ENCODE measurements at regions not wholly inside any gene's neighbourhood (a gene's known extent, or its start where the extent isn't known, plus 50 kb on each side); places are given as distances from the start of the nearest gene placed in this dataset.

DNA sequence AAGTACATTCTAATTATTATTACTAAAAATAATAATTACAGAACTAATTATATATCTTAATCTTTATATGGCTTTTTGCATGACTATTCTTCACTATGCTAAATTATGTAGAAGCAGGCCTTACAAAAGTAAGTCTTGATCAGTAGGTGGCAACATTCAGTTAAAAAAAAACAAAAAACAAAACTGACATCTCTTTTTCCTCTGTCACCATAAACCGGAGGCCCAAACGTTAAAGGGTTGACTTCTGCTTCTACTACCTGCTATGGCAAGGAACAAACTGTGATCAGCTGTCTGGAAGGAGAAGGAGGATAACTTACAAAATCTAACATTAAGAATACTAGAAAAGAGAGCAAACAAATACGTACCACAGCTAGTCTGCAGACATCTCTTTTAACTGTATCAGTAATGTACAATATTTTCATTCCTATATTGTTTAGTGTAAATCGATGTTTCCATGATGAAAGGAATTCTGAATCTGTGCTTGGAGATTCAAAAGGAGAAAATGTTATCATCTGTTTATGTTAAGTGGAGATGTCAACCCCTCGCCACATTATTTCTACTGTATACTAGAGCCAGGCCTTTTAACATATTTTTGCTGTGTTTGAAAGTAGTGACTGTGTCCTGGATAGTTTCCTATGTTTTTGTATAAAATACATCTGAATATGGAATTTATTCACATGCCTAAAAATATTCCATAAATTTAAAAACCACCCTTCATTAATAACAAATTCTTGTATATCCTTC is 1525.4 kb downstream of the SLITRK1 start:
- intact Hi-C loops (cut with DNase I, micrococcal nuclease) = no loop called here
- H3K36me3 ChIP-seq (ENCODE audit: low read depth) = no peaks in the 10 kb centered on the region
- TF ChIP-seq, protein P1, sequence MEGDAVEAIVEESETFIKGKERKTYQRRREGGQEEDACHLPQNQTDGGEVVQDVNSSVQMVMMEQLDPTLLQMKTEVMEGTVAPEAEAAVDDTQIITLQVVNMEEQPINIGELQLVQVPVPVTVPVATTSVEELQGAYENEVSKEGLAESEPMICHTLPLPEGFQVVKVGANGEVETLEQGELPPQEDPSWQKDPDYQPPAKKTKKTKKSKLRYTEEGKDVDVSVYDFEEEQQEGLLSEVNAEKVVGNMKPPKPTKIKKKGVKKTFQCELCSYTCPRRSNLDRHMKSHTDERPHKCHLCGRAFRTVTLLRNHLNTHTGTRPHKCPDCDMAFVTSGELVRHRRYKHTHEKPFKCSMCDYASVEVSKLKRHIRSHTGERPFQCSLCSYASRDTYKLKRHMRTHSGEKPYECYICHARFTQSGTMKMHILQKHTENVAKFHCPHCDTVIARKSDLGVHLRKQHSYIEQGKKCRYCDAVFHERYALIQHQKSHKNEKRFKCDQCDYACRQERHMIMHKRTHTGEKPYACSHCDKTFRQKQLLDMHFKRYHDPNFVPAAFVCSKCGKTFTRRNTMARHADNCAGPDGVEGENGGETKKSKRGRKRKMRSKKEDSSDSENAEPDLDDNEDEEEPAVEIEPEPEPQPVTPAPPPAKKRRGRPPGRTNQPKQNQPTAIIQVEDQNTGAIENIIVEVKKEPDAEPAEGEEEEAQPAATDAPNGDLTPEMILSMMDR (IDR thresholded peaks at IDR 0.05) = no peak
- DNase-seq (no peak), ATAC-seq (no peak)
- no peak overlapping the region for H3K4me3 ChIP-seq
- H3K9me3 ChIP-seq = peaks cover 27% of the 10 kb centered on the region
- no peaks in the 10 kb centered on the region for H3K4me1 ChIP-seq (ENCODE audit: low read depth)

DNA sequence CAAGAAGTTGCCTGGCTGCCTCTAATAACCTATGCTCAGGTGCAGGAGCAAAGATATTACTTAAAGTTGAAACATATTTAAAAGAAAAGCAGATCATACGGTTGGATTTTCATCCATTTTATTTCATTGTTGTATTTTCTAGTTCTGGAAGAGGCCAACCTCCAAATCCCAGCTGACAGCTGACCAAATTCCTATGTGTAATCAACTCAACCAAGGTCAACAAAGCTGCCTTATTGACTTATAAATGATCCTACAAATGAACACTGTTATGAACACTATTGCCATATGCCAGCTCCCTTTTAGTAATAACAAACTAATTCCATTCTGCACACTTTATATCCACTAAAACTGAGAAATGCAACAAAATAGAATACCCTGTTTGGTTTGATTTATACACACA is 1537.4 kb downstream of the SLITRK1 start:
- Histone ChIP-seq H3K36me3 (ENCODE audit: low read depth) (no peaks in the 10 kb centered on the region), H3K9me3 (peaks cover 13% of the 10 kb centered on the region), H3K4me1 (ENCODE audit: low read depth) (no peaks in the 10 kb centered on the region), H3K4me3 (no peak overlapping the region)
- TF ChIP-seq, protein P1 (IDR thresholded peaks at IDR 0.05) = no peak
- no peak for DNase-seq
- intact Hi-C loops (cut with DNase I, micrococcal nuclease) = no loop called here
- no peak for ATAC-seq

DNA sequence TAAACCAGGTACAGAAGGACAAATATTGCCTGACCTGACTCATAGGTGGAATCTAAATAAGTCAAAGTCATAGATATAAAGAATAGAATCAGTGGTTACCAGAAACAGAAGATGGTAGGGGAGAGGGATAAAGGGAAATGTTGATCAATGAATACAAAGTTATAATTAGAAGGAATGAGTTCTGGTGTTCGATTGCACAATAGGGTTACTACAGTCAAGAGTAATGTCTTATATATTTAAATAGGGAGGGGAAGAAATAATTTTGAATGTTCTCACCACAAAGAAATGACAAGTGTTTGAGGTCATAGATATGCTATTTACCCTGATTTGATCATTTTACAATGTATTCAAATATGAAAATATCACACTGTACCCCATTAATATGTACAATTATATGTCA is 1541.2 kb downstream of the SLITRK1 start:
- H3K4me1 ChIP-seq (ENCODE audit: low read depth) = no peaks in the 10 kb centered on the region
- ATAC-seq = no peak
- no peak for DNase-seq
- intact Hi-C loops (cut with DNase I, micrococcal nuclease) = no loop called here
- H3K36me3 ChIP-seq (ENCODE audit: low read depth) = no peaks in the 10 kb centered on the region
- H3K4me3 ChIP-seq = no peak overlapping the region
- peaks cover 13% of the 10 kb centered on the region for H3K9me3 ChIP-seq
- TF ChIP-seq, protein P1 (IDR thresholded peaks at IDR 0.05) = no peak

DNA sequence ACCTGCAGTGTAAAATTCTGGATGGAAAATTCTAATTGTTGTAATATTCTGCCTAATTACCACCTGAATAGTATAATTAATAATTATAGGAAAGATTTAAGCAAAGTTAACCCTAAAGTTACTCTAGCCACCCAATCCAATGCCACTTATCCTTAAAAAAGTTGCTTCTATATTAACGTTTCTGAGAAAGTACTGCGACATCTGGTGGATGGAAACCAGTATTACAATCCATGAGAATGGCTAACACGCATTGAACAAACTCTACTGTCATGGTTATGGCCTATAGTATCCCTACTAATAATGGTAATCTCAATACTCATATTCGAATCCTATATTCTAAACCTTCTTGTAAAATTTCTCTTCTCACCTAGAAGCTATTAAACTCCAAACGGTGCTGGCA is 1551.8 kb downstream of the SLITRK1 start:
- TF ChIP-seq, protein P1 (IDR thresholded peaks at IDR 0.05) = no peak
- H3K4me1 ChIP-seq (ENCODE audit: low read depth) = no peaks in the 10 kb centered on the region
- intact Hi-C loops (cut with DNase I, micrococcal nuclease) = no loop called here
- DNase-seq (no peak), ATAC-seq (no peak)
- H3K36me3 ChIP-seq (ENCODE audit: low read depth) = no peaks in the 10 kb centered on the region
- H3K4me3 ChIP-seq = no peak overlapping the region
- H3K9me3 ChIP-seq = peaks cover 17% of the 10 kb centered on the region

DNA sequence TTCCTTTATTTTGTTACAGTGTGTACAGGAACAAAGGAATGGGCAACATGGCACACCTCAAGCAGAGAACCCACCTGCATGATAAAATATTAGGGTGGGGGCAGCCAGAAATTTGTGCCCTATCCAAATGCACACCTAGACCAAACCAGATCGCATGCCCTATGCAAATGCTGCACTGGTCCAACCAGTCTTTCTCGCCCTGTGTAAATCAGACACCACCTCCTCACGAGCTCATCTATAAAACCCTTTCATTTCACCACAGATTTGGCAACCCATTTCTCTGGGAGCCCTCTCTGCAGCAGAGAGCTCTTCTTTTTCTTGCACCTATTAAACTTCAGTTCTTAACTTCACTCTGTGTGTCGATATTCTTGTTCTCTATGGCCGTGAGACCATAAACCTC is 1559.2 kb downstream of the SLITRK1 start:
- TF ChIP-seq, protein P1 (IDR thresholded peaks at IDR 0.05) = no peak
- ATAC-seq (no peak), DNase-seq (no peak)
- Histone ChIP-seq H3K36me3 (ENCODE audit: low read depth) (no peaks in the 10 kb centered on the region), H3K4me1 (ENCODE audit: low read depth) (no peaks in the 10 kb centered on the region), H3K9me3 (peaks cover 31% of the 10 kb centered on the region), H3K4me3 (no peak overlapping the region)
- intact Hi-C loops (cut with DNase I, micrococcal nuclease) = no loop called here

DNA sequence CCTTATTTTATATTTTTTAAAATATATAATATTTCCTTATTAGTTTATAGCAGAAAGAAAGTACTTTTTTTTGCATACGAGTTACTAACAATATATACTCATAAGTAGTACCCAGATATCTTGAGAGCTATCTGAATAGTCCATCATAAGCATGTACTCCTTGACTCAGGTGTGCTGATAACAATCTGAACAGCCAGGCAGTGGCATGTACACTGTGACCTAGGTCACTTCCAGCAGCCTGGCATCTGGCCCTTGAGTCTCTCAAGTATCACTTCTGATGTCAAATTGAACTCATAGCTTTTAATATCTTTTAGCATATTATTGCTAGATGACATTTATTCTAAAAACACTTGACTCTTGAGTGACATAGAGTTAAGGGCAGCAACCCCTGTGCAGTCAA is 1576.7 kb downstream of the SLITRK1 start:
- DNase-seq = no peak
- TF ChIP-seq, protein P1 (IDR thresholded peaks at IDR 0.05) = no peak
- no peak for ATAC-seq
- Histone ChIP-seq H3K4me3 (no peak overlapping the region), H3K36me3 (ENCODE audit: low read depth) (no peaks in the 10 kb centered on the region), H3K4me1 (ENCODE audit: low read depth) (no peaks in the 10 kb centered on the region), H3K9me3 (peaks cover 53% of the 10 kb centered on the region)
- intact Hi-C loops (cut with DNase I, micrococcal nuclease) = no loop called here

Data from mucosa of descending colon (tissue), 3 donors.